K562 (cell line): ENCODE measurements at regions not wholly inside any gene's neighbourhood (a gene's known extent, or its start where the extent isn't known, plus 50 kb on each side); places are given as distances from the start of the nearest gene placed in this dataset.

Experiments
- ATAC-seq: fragments of 200-7000 bp; cut with Tn5 transposase; 3 replicates; pipeline ENCODE4 v1.9.1; 2020; ENCODE audit warnings: moderate library complexity
- BruUV-seq: library from RNA; stranded (reverse); fragments of 400-500 nt; replicated peaks from 2 replicates; lab custom pipeline; 2021; lab: Mats Ljungman, UMichigan
- CTCF ChIA-PET: fragments of 300-600 bp; formaldehyde crosslinking; extraction: SDS; loops from one replicate; lab custom pipeline; 2021; ENCODE audit warnings: low intra/inter-chr PET ratio; lab: Yijun Ruan, JAX
- POLR2A ChIA-PET: fragments of 300-600, 350-650 bp; sonication (Branson Sonifier 250); formaldehyde crosslinking; extraction: SDS; loops from one replicate; lab custom pipeline; 2021; ENCODE audit warnings: antibody characterized with exemption, inconsistent platforms; lab: Yijun Ruan, JAX
- DNase-seq, 4 experiments: peaks; one replicate each; pipeline versions ENCODE4 v3.0.0 to v3.0.0-alpha.2; 2011 to 2018; ENCODE audit warnings: low spot score in 3 of 4, mixed read lengths in 3 of 4; ENCODE audit errors: extremely low read depth in 1 of 4
- FAIRE-seq: peaks from 2 replicates; lab custom pipeline; 2011; peaks lifted over from hg19 to GRCh38; lab: Jason Lieb, UNC
- H2AFZ ChIP-seq: 2 replicates; pipeline ENCODE4 v1.6.0; 2011; ENCODE audit warnings: low read depth, low read length, control low read depth, inconsistent platforms
- H3K27ac ChIP-seq: fragments of 200-600 bp; 3 replicates; pipeline ENCODE4 v1.8.0; 2011; ENCODE audit warnings: low read depth, mild to moderate bottlenecking, control low read depth, inconsistent platforms, low read length, moderate library complexity, mixed read lengths; ENCODE audit errors: extremely low read depth
- H3K27me3 ChIP-seq, 2 experiments: fragments of 300-600 bp in 1 of 2; 2 replicates in 1 of 2; 3 replicates in 1 of 2; pipeline versions ENCODE4 v1.6.0 to v1.8.0; 2011; ENCODE audit warnings: inconsistent platforms in 2 of 2, low read length in 2 of 2, mild to moderate bottlenecking in 1 of 2, mixed read lengths in 1 of 2, moderate library complexity in 1 of 2; ENCODE audit not compliant: control insufficient read depth in 2 of 2, insufficient read depth in 2 of 2
- H3K36me3 ChIP-seq: fragments of 300-600 bp; 3 replicates; pipeline ENCODE4 v1.8.0; 2011; ENCODE audit warnings: mild to moderate bottlenecking, low read length, inconsistent platforms; ENCODE audit not compliant: control insufficient read depth, insufficient read depth
- H3K4me1 ChIP-seq, 2 experiments: fragments of 200-600 bp in 1 of 2; replicated peaks in 1 of 2; 2 replicates in 1 of 2; 3 replicates in 1 of 2; pipeline versions ENCODE4 v1.5.1 to v1.8.0; 2011; ENCODE audit warnings: inconsistent platforms in 2 of 2, low read length in 2 of 2, mild to moderate bottlenecking in 1 of 2, mixed read lengths in 1 of 2, moderate library complexity in 1 of 2; ENCODE audit not compliant: control insufficient read depth in 2 of 2, insufficient read depth in 2 of 2
- H3K4me2 ChIP-seq: 2 replicates; pipeline ENCODE4 v1.6.1; 2011; ENCODE audit warnings: low read length, control low read depth, inconsistent platforms, mixed read lengths; ENCODE audit not compliant: insufficient read depth
- H3K4me3 ChIP-seq: fragments of 200-600 bp; sonication (generic), shearing (Covaris generic); 2 replicates; pipeline ENCODE4 v1.5.1; 2016; ENCODE audit warnings: control low read depth, inconsistent platforms
- H3K79me2 ChIP-seq: fragments of 200-600 bp; 3 replicates; pipeline ENCODE4 v1.8.0; 2011; ENCODE audit warnings: low read length, inconsistent platforms; ENCODE audit not compliant: control insufficient read depth, insufficient read depth
- H3K9ac ChIP-seq, 2 experiments: 2 replicates each; pipeline versions ENCODE4 v1.6.0 to v1.6.1; 2011; ENCODE audit warnings: low read depth in 2 of 2, low read length in 2 of 2, control low read depth in 1 of 2, inconsistent platforms in 1 of 2, mild to moderate bottlenecking in 1 of 2, mixed read lengths in 1 of 2; ENCODE audit not compliant: insufficient read depth in 1 of 2
- H3K9me1 ChIP-seq: one replicate; pipeline ENCODE4 v1.6.0; 2011; ENCODE audit warnings: inconsistent platforms, mild to moderate bottlenecking, low read length, moderate library complexity; ENCODE audit not compliant: control insufficient read depth, insufficient read depth
- H3K9me3 ChIP-seq: replicated peaks from 2 replicates; pipeline ENCODE4 v1.5.1; 2011; ENCODE audit warnings: low read depth, low read length, inconsistent platforms; ENCODE audit not compliant: control insufficient read depth, insufficient read depth
- H4K20me1 ChIP-seq: replicated peaks from 2 replicates; pipeline ENCODE4 v1.6.1; 2011; ENCODE audit warnings: low read length, inconsistent platforms, mixed read lengths; ENCODE audit not compliant: control insufficient read depth, insufficient read depth
- ARID1B ChIP-seq: fragments of 450-650 bp; IDR thresholded peaks from 2 replicates; pipeline ENCODE4 v1.6.1; 2016; ENCODE audit warnings: antibody characterized with exemption, mild to moderate bottlenecking, inconsistent platforms
- ARID2 ChIP-seq: fragments of 450-650 bp; IDR thresholded peaks from 2 replicates; pipeline ENCODE4 v1.6.1; 2017; ENCODE audit warnings: antibody characterized with exemption, mild to moderate bottlenecking
- FOXM1 ChIP-seq, 2 experiments: fragments of 450-650 bp in 1 of 2; sonication (generic) in 1 of 2; formaldehyde crosslinking in 1 of 2; IDR thresholded peaks; 2 replicates each; pipeline versions ENCODE4 v1.6.1 to v1.9.0; 2017 to 2022; ENCODE audit warnings: low read depth in 2 of 2, mild to moderate bottlenecking in 2 of 2, missing genetic modification reagents in 1 of 2, moderate library complexity in 1 of 2
- HNRNPL ChIP-seq: fragments of 200-400 bp; formaldehyde crosslinking; IDR thresholded peaks from 2 replicates; pipeline ENCODE4 v1.6.1; 2017; ENCODE audit warnings: low read depth, mild to moderate bottlenecking, low read length
- KHSRP ChIP-seq: fragments of 450-650 bp; IDR thresholded peaks from 2 replicates; pipeline ENCODE4 v1.6.1; 2017
- MCM7 ChIP-seq, 2 experiments: fragments of 450-650 bp; IDR thresholded peaks; 2 replicates each; pipeline ENCODE4 v1.6.1; 2016 to 2018
- MEF2A ChIP-seq: IDR thresholded peaks from 2 replicates; pipeline ENCODE4 v1.6.1; 2011; ENCODE audit warnings: low read depth, mild to moderate bottlenecking, low read length, moderate library complexity; ENCODE audit not compliant: control insufficient read depth
- MXI1 ChIP-seq: IDR thresholded peaks from 2 replicates; pipeline ENCODE4 v1.6.1; 2011; ENCODE audit warnings: low read depth, mild to moderate bottlenecking, improper control_type of control experiment, low read length
- PHTF2 ChIP-seq: fragments of 250-450 bp; sonication (Bioruptor Pico); IDR thresholded peaks from 2 replicates; pipeline ENCODE4 v1.5.0; 2021; ENCODE audit warnings: mild to moderate bottlenecking
- PRPF4 ChIP-seq: fragments of 200-400 bp; formaldehyde crosslinking; IDR thresholded peaks from one replicate; pipeline ENCODE4 v1.6.1; 2017; ENCODE audit warnings: low read length, low read depth, mild to moderate bottlenecking; ENCODE audit not compliant: insufficient read depth, poor library complexity, severe bottlenecking
- RFX5 ChIP-seq: IDR thresholded peaks from 2 replicates; pipeline ENCODE4 v1.6.1; 2011; ENCODE audit warnings: low read depth, mild to moderate bottlenecking, improper control_type of control experiment, low read length
- SNIP1 ChIP-seq: fragments of 450-650 bp; IDR thresholded peaks from 2 replicates; pipeline ENCODE4 v1.7.1; 2017; ENCODE audit warnings: low read depth, mild to moderate bottlenecking
- TRIM28 ChIP-seq: fragments of 450-650 bp; IDR thresholded peaks from 2 replicates; pipeline ENCODE4 v1.6.1; 2017
- ZNF143 ChIP-seq: sonication (generic); formaldehyde crosslinking; IDR thresholded peaks from 2 replicates; pipeline ENCODE4 v1.9.0; 2022; ENCODE audit warnings: mild to moderate bottlenecking, missing genetic modification reagents
- ZNF696 ChIP-seq: fragments of 250-450 bp; sonication (Bioruptor Pico); conservative IDR thresholded peaks from 2 replicates; pipeline ENCODE4 v1.4.0; 2020; ENCODE audit warnings: mild to moderate bottlenecking, moderate library complexity
- WGBS: fragments of 100-300 bp; shearing (Covaris generic); methylation state at CpG from one replicate; pipeline ENCODE4 v1.1.6; 2016; ENCODE audit warnings: low coverage, mixed read lengths; ENCODE audit not compliant: insufficient coverage; ENCODE audit errors: missing lambda C conversion rate; 5-methylcytosine and 5-hydroxymethylcytosine counted together
- in situ Hi-C: fragments of 300-500 bp; cut with MboI; formaldehyde crosslinking; loops from 4 replicates; pipeline ENCODE4 v1.15.0; 2018; ENCODE audit warnings: inconsistent platforms, mixed read lengths
- intact Hi-C: fragments of 100-400 bp; cut with micrococcal nuclease; formaldehyde crosslinking; loops from 2 replicates; pipeline ENCODE4 v1.14.2; 2022
- TF ChIP-seq, protein P1 (sequence below): IDR thresholded peaks from 2 replicates; pipeline ENCODE4 v1.6.1; 2011; ENCODE audit warnings: borderline replicate concordance, low read depth, mild to moderate bottlenecking, moderate library complexity, low read length; ENCODE audit not compliant: insufficient read depth, poor library complexity, severe bottlenecking
- TF ChIP-seq, protein P2 (sequence below): sonication (generic); formaldehyde crosslinking; IDR thresholded peaks from 2 replicates; pipeline ENCODE4 v1.8.1; 2023; ENCODE audit warnings: mild to moderate bottlenecking, missing genetic modification reagents
- TF ChIP-seq, protein P3 (sequence below): IDR thresholded peaks from 3 replicates; pipeline ENCODE4 v1.6.1; 2011; ENCODE audit warnings: borderline replicate concordance, mild to moderate bottlenecking, moderate library complexity; ENCODE audit not compliant: insufficient read length; ENCODE audit errors: extremely low read depth

DNA sequence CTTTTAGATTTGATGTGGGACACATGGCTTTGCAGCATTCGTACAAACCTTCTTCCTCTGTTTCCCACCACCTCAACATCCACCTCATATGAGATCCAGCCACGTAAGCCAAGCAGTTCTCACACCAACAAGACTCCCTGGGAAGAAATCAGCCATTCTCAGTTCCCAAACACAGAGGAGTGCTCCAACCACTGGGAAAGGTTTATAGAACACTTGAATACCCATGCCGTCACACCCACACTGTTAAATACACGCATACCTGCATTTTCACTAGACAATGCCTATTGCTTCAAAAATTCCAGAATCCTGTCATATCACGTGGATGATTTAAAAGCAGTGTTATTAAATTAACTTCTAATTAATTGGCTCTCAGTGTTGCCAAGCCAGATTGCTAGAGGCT, 347.3 kb downstream of the ENC1 start:
- Histone ChIP-seq H3K36me3 (no peaks in the 10 kb centered on the region), H3K4me2 (no peak overlapping the region), H3K9me3 (no peaks in the 10 kb centered on the region), H3K9me1 (no peaks in the 10 kb centered on the region), H3K4me3 (no peak overlapping the region), H3K9ac (no peak overlapping the region), H3K27me3 (no peaks in the 10 kb centered on the region; a peak in 1 of 5 replicates), H3K79me2 (no peaks in the 10 kb centered on the region), H2AFZ (no peak overlapping the region), H4K20me1 (no peaks in the 10 kb centered on the region), H3K4me1 (no peaks in the 10 kb centered on the region), H3K27ac (no peak overlapping the region)
- ChIA-PET CTCF (no interaction called here), POLR2A (no interaction called here)
- intact Hi-C loops = no loop called here
- ATAC-seq (no peak), DNase-seq (no peak), FAIRE-seq (no peak)
- no peak for TF ChIP-seq TRIM28
- TF ChIP-seq ZNF143 (CRISPR knock-in tag) = no peak
- TF ChIP-seq, protein P1, sequence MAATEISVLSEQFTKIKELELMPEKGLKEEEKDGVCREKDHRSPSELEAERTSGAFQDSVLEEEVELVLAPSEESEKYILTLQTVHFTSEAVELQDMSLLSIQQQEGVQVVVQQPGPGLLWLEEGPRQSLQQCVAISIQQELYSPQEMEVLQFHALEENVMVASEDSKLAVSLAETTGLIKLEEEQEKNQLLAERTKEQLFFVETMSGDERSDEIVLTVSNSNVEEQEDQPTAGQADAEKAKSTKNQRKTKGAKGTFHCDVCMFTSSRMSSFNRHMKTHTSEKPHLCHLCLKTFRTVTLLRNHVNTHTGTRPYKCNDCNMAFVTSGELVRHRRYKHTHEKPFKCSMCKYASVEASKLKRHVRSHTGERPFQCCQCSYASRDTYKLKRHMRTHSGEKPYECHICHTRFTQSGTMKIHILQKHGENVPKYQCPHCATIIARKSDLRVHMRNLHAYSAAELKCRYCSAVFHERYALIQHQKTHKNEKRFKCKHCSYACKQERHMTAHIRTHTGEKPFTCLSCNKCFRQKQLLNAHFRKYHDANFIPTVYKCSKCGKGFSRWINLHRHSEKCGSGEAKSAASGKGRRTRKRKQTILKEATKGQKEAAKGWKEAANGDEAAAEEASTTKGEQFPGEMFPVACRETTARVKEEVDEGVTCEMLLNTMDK = no peak
- no peak for TF ChIP-seq MXI1
- TF ChIP-seq FOXM1 (IDR thresholded peaks at IDR 0.05; ENCODE audit: low read depth) = no peak
- TF ChIP-seq FOXM1 (CRISPR knock-in tag; IDR thresholded peaks at IDR 0.05; ENCODE audit: low read depth) = no peak
- TF ChIP-seq ZNF696 (CRISPR knock-in tag) = no peak
- TF ChIP-seq RFX5 = no peak
- no peak for TF ChIP-seq SNIP1
- TF ChIP-seq HNRNPL = no peak
- no peak for TF ChIP-seq ARID1B
- TF ChIP-seq ARID2 = no peak
- TF ChIP-seq MEF2A = no peak
- TF ChIP-seq, protein P2, sequence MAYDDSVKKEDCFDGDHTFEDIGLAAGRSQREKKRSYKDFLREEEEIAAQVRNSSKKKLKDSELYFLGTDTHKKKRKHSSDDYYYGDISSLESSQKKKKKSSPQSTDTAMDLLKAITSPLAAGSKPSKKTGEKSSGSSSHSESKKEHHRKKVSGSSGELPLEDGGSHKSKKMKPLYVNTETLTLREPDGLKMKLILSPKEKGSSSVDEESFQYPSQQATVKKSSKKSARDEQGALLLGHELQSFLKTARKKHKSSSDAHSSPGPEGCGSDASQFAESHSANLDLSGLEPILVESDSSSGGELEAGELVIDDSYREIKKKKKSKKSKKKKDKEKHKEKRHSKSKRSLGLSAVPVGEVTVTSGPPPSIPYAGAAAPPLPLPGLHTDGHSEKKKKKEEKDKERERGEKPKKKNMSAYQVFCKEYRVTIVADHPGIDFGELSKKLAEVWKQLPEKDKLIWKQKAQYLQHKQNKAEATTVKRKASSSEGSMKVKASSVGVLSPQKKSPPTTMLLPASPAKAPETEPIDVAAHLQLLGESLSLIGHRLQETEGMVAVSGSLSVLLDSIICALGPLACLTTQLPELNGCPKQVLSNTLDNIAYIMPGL (CRISPR knock-in tag) = no peak
- TF ChIP-seq KHSRP = no peak
- TF ChIP-seq MCM7 (IDR thresholded peaks at IDR 0.05) = no peak
- no peak for TF ChIP-seq PRPF4
- no peak for TF ChIP-seq PHTF2 (CRISPR knock-in tag)
- TF ChIP-seq, protein P3, sequence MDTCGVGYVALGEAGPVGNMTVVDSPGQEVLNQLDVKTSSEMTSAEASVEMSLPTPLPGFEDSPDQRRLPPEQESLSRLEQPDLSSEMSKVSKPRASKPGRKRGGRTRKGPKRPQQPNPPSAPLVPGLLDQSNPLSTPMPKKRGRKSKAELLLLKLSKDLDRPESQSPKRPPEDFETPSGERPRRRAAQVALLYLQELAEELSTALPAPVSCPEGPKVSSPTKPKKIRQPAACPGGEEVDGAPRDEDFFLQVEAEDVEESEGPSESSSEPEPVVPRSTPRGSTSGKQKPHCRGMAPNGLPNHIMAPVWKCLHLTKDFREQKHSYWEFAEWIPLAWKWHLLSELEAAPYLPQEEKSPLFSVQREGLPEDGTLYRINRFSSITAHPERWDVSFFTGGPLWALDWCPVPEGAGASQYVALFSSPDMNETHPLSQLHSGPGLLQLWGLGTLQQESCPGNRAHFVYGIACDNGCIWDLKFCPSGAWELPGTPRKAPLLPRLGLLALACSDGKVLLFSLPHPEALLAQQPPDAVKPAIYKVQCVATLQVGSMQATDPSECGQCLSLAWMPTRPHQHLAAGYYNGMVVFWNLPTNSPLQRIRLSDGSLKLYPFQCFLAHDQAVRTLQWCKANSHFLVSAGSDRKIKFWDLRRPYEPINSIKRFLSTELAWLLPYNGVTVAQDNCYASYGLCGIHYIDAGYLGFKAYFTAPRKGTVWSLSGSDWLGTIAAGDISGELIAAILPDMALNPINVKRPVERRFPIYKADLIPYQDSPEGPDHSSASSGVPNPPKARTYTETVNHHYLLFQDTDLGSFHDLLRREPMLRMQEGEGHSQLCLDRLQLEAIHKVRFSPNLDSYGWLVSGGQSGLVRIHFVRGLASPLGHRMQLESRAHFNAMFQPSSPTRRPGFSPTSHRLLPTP = no peak
- 8% methylated on average over 5 of the region's 5 CpGs for whole genome bisulfite sequencing
- in situ Hi-C loops = no loop called here
- BruUV-seq = no TSS peak
